Stomach (tissue), 4 donors: ENCODE measurements at regions not wholly inside any gene's neighbourhood (a gene's known extent, or its start where the extent isn't known, plus 50 kb on each side); places are given as distances from the start of the nearest gene placed in this dataset.

Source experiments
- CTCF ChIP-seq, 7 experiments: fragments of 450-650 bp in 4 of 7; fragments of 200-600 bp in 3 of 7; sonication (generic) in 3 of 7; IDR thresholded peaks; one replicate each; pipeline ENCODE4 v1.5.1; 2016 to 2019; ENCODE audit warnings: antibody characterized with exemption in 7 of 7, control low read depth in 2 of 7, mild to moderate bottlenecking in 1 of 7
- POLR2A ChIP-seq, 4 donors: fragments of 450-650 bp; IDR thresholded peaks; one replicate each; pipeline ENCODE4 v1.6.1; 2016; ENCODE audit warnings: antibody characterized with exemption in 4 of 4, control low read depth in 2 of 4, mild to moderate bottlenecking in 1 of 4, moderate library complexity in 1 of 4
- POLR2AphosphoS5 ChIP-seq, 3 donors: sonication (generic); formaldehyde crosslinking; IDR thresholded peaks; one replicate each; pipeline ENCODE4 v1.6.1; 2016; ENCODE audit warnings: antibody characterized with exemption in 3 of 3

GRCh38 chr21:19010251-19010650 is 606.7 kb upstream of the TMPRSS15 start:
- no peak for TF ChIP-seq POLR2AphosphoS5 (IDR thresholded peaks at IDR 0.05)
- TF ChIP-seq CTCF (IDR thresholded peaks at IDR 0.05) = no peak
- TF ChIP-seq POLR2A (IDR thresholded peaks at IDR 0.05) = no peak
